PC-9 (cell line): ENCODE measurements at regions not wholly inside any gene's neighbourhood (a gene's known extent, or its start where the extent isn't known, plus 50 kb on each side); places are given as distances from the start of the nearest gene placed in this dataset.

Experiments
- BruUV-seq: library from RNA; stranded (reverse); fragments of 400-500 nt; replicated peaks from 2 replicates; lab custom pipeline; 2021; lab: Mats Ljungman, UMichigan
- CTCF ChIA-PET: fragments of 300-600 bp; sonication (Branson Sonifier 250); formaldehyde crosslinking; loops from one replicate; lab custom pipeline; 2022; ENCODE audit warnings: antibody characterized with exemption; lab: Charles Lee
- POLR2A ChIA-PET: fragments of 300-600 bp; sonication (Branson Sonifier 250); formaldehyde crosslinking; loops from one replicate; lab custom pipeline; 2022; ENCODE audit warnings: antibody characterized with exemption; ENCODE audit not compliant: unreplicated experiment; lab: Charles Lee
- DNase-seq, 2 experiments: peaks; one replicate each; pipeline versions ENCODE4 v3.0.0 to v3.0.0-alpha.2; 2015 to 2022; ENCODE audit warnings: mixed read lengths in 1 of 2
- H2AFZ ChIP-seq: fragments of 200-600 bp; sonication (generic); 2 replicates; pipeline ENCODE4 v1.8.1; 2017; ENCODE audit warnings: antibody characterized with exemption
- H3F3A ChIP-seq: fragments of 200-600 bp; sonication (generic); 2 replicates; pipeline ENCODE4 v1.8.1; 2017; ENCODE audit warnings: antibody characterized with exemption, mild to moderate bottlenecking, low read depth; ENCODE audit not compliant: insufficient read depth
- H3K27ac ChIP-seq: fragments of 200-600 bp; sonication (generic); 2 replicates; pipeline ENCODE4 v1.6.1; 2016; ENCODE audit warnings: mixed run types
- H3K27me3 ChIP-seq: fragments of 200-600 bp; sonication (generic); 2 replicates; pipeline ENCODE4 v1.6.1; 2016; ENCODE audit warnings: low read depth, mixed run types; ENCODE audit not compliant: insufficient read depth
- H3K36me3 ChIP-seq: fragments of 200-600 bp; sonication (generic); 2 replicates; pipeline ENCODE4 v1.6.1; 2016; ENCODE audit warnings: low read depth, mixed run types
- H3K4me1 ChIP-seq: fragments of 200-600 bp; sonication (generic); replicated peaks from 2 replicates; pipeline ENCODE4 v1.6.1; 2016; ENCODE audit warnings: mixed run types; ENCODE audit not compliant: insufficient read depth
- H3K4me2 ChIP-seq: fragments of 200-600 bp; sonication (generic); 2 replicates; pipeline ENCODE4 v1.6.1; 2017; ENCODE audit warnings: mixed run types
- H3K4me3 ChIP-seq: fragments of 200-600 bp; sonication (generic); 2 replicates; pipeline ENCODE4 v1.6.1; 2016; ENCODE audit warnings: mixed run types
- H3K79me2 ChIP-seq: fragments of 200-600 bp; sonication (generic); 2 replicates; pipeline ENCODE4 v1.6.1; 2017; ENCODE audit warnings: low read depth, mixed run types
- H3K9me2 ChIP-seq: fragments of 200-600 bp; sonication (generic); 2 replicates; pipeline ENCODE4 v1.8.1; 2017; ENCODE audit warnings: mild to moderate bottlenecking; ENCODE audit not compliant: insufficient read depth
- H3K9me3 ChIP-seq: fragments of 200-600 bp; sonication (generic); 2 replicates; pipeline ENCODE4 v1.8.1; 2016; ENCODE audit warnings: low read depth; ENCODE audit not compliant: insufficient read depth
- H4K20me1 ChIP-seq: fragments of 200-600 bp; sonication (generic); 2 replicates; pipeline ENCODE4 v1.8.1; 2017; ENCODE audit not compliant: insufficient read depth
- EZH2 ChIP-seq: fragments of 200-600 bp; sonication (generic); IDR thresholded peaks from 2 replicates; pipeline ENCODE4 v1.8.0; 2017; ENCODE audit warnings: antibody characterized with exemption, low read depth
- intact Hi-C: fragments of 100-400 bp; cut with micrococcal nuclease; formaldehyde crosslinking; loops from one replicate; pipeline ENCODE4 v1.10.0; 2022; ENCODE audit not compliant: unreplicated experiment
- TF ChIP-seq, protein P1 (sequence below): fragments of 200-600 bp; sonication (generic); conservative IDR thresholded peaks from 2 replicates; pipeline ENCODE4 v1.6.1; 2017; ENCODE audit warnings: mixed run types, antibody characterized with exemption, mild to moderate bottlenecking, moderate library complexity

DNA sequence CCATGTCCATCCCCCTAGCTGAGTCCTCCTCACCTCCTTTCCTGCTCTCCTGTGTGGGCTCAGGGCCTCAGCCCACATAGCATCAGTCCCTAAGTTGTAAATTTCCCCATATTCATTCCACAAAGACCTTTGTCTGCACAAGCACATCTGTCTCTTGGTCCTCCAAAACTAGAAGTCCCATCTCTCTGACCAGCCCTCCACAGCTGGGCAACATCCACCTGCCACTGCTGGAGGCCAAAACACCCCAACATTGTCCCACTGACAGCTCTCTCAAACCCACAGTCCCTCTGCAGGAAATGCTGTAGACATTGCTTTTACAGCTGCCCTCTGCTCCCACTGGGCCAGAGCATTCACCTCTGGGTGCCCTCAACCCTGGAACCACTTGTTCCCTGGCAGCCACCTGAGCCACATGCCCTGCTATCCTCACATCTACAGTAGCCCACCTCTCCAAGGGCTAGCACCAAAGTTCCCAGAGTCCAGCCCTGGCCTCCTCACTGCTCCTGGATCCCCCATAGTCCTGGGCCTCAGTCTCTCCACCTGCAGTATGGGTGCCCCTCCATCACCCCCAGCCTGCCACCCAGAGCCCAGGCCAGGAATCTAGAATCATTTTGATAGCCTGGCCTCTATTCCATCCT is 1722.7 kb downstream of the TP53TG3F start:
- H3K4me3 ChIP-seq: no peak overlapping the region
- BruUV-seq: no TSS peak
- H2AFZ ChIP-seq: no peak overlapping the region
- no peak overlapping the region for H3K27ac ChIP-seq
- H3K36me3 ChIP-seq: no peaks in the 10 kb centered on the region
- H4K20me1 ChIP-seq: no peaks in the 10 kb centered on the region
- no peaks in the 10 kb centered on the region for H3K4me1 ChIP-seq
- H3K9me3 ChIP-seq: no peaks in the 10 kb centered on the region
- POLR2A ChIA-PET: no interaction called here
- no peak for DNase-seq
- no peaks in the 10 kb centered on the region for H3F3A ChIP-seq
- no peak overlapping the region for H3K4me2 ChIP-seq
- TF ChIP-seq EZH2: no peak
- TF ChIP-seq, protein P1, sequence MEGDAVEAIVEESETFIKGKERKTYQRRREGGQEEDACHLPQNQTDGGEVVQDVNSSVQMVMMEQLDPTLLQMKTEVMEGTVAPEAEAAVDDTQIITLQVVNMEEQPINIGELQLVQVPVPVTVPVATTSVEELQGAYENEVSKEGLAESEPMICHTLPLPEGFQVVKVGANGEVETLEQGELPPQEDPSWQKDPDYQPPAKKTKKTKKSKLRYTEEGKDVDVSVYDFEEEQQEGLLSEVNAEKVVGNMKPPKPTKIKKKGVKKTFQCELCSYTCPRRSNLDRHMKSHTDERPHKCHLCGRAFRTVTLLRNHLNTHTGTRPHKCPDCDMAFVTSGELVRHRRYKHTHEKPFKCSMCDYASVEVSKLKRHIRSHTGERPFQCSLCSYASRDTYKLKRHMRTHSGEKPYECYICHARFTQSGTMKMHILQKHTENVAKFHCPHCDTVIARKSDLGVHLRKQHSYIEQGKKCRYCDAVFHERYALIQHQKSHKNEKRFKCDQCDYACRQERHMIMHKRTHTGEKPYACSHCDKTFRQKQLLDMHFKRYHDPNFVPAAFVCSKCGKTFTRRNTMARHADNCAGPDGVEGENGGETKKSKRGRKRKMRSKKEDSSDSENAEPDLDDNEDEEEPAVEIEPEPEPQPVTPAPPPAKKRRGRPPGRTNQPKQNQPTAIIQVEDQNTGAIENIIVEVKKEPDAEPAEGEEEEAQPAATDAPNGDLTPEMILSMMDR: no peak
- CTCF ChIA-PET: no interaction called here
- no peaks in the 10 kb centered on the region; the same call in 1 of the 2 replicates for H3K9me2 ChIP-seq
- intact Hi-C loops: no loop called here
- no peaks in the 10 kb centered on the region for H3K27me3 ChIP-seq
- no peaks in the 10 kb centered on the region for H3K79me2 ChIP-seq

- TF ChIP-seq, protein P1: no peak
- no peak for TF ChIP-seq EZH2
- intact Hi-C loops: no loop called here
- no peak for DNase-seq
- BruUV-seq: no TSS peak
- no peaks in the 10 kb centered on the region; the same call in 1 of the 2 replicates for H3K9me2 ChIP-seq
- no peak overlapping the region for H3K4me2 ChIP-seq
- H3K27me3 ChIP-seq: no peaks in the 10 kb centered on the region
- H3K36me3 ChIP-seq: no peaks in the 10 kb centered on the region
- H2AFZ ChIP-seq: no peak overlapping the region
- H3K27ac ChIP-seq: no peak overlapping the region
- H3K4me1 ChIP-seq: no peaks in the 10 kb centered on the region
- CTCF ChIA-PET: no interaction called here
- H3F3A ChIP-seq: no peaks in the 10 kb centered on the region
- no peak overlapping the region for H3K4me3 ChIP-seq
- POLR2A ChIA-PET: no interaction called here
- H3K79me2 ChIP-seq: no peaks in the 10 kb centered on the region
- H4K20me1 ChIP-seq: no peaks in the 10 kb centered on the region
- no peaks in the 10 kb centered on the region for H3K9me3 ChIP-seq
These were observed 1723.6 kb downstream of the TP53TG3F start for GRCh38 chr16:35182943-35183550.

DNA sequence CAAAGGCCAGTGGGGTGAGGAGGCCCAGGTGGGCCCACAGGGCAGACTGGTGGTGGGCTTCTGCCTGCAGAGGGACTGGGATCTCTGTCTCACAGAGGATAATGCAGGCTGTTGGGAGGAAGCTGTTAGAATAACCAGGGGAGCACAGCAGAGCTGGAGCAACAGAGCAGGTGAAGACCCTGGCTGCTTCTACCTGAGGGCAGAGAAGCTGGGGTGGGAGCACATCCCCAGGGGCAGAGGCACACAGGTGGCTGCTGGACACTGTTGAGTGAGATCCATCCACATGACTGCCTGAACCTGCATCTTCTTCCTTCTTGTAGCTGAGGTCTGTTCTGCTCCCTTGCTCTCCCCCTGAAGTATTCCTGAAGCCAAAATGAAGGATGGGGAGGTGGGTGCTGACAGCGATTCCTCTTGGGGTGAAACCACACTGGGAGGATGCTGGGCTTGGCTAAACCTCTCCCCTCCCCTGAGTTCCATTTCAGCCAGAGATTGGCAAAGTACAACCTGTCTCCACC is 1725.0 kb downstream of the TP53TG3F start:
- peak in 1 of 2 experiments; percentile 30 for DNase-seq
- Histone ChIP-seq H4K20me1 (no peaks in the 10 kb centered on the region), H3K4me1 (no peaks in the 10 kb centered on the region), H3K9me2 (no peaks in the 10 kb centered on the region; the same call in 1 of the 2 replicates), H3K27me3 (no peaks in the 10 kb centered on the region), H3K4me3 (no peak overlapping the region), H3K79me2 (no peaks in the 10 kb centered on the region), H3K4me2 (no peak overlapping the region), H2AFZ (no peak overlapping the region), H3K9me3 (no peaks in the 10 kb centered on the region), H3F3A (no peaks in the 10 kb centered on the region), H3K36me3 (no peaks in the 10 kb centered on the region), H3K27ac (no peak overlapping the region)
- ChIA-PET CTCF (no interaction called here), POLR2A (no interaction called here)
- TF ChIP-seq, protein P1: no peak
- no peak for TF ChIP-seq EZH2
- no TSS peak for BruUV-seq
- intact Hi-C loops: no loop called here
